ENCODE measurements at regions not wholly inside any gene's neighbourhood (a gene's known extent, or its start where the extent isn't known, plus 50 kb on each side); places are given as distances from the start of the nearest gene placed in this dataset.

- TF ChIP-seq EZH2 (IDR thresholded peaks at IDR 0.05; ENCODE audit: insufficient read depth, poor library complexity, severe bottlenecking) = no peak
- TF ChIP-seq EZH2phosphoT487 (IDR thresholded peaks at IDR 0.05; ENCODE audit: insufficient read depth, low read depth) = no peak
Observed at GRCh38 chr5:36529142-36529541, 77.3 kb upstream of the SLC1A3 start.
